ENCODE measurements at regions not wholly inside any gene's neighbourhood (a gene's known extent, or its start where the extent isn't known, plus 50 kb on each side); places are given as distances from the start of the nearest gene placed in this dataset.

DNA sequence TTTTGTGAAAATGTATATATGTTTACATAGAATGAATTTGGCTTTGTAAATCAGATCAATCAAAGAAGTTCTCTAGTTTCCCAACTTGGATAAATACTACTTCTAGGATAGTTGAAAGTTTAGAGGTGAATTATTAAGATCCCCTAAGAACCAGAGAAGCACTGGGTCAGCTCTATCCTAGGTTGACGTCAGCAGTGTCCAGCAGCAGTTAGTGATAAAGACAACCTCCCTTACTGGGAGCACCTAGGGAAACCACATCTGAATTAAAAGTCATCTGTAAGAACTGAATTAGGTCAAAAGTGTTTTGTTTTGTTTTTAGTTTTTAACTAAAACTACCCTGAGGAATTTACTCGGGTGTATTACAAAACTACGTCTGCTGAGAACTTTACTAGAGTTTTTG, 178.0 kb downstream of the POLR1F start:
- Histone ChIP-seq H3K36me3 (replicated peaks in 1 of 2; ENCODE audit: control extremely low read depth in 1 of 2, control insufficient read depth in 1 of 2, extremely low read depth in 1 of 2, insufficient read depth in 2 of 2, low read length in 1 of 2) (no peaks in the 10 kb centered on the region), H3K9ac (ENCODE audit: low read length) (no peak overlapping the region), H3K27ac (ENCODE audit: low read length in 2 of 2) (no peak overlapping the region), H2AFZ (ENCODE audit: insufficient read depth, low read depth, low read length, poor library complexity, severe bottlenecking) (no peak overlapping the region), H3K9me3 (ENCODE audit: control extremely low read depth in 1 of 3, control insufficient read depth in 2 of 3, insufficient read depth in 1 of 3, low read length in 2 of 3) (no peaks in the 10 kb centered on the region), H4K20me1 (ENCODE audit: control insufficient read depth, insufficient read depth, low read length, poor library complexity, severe bottlenecking) (no peaks in the 10 kb centered on the region), H3K27me3 (replicated peaks in 1 of 4; ENCODE audit: control extremely low read depth in 1 of 4, control insufficient read depth in 3 of 4, insufficient read depth in 4 of 4, low read length in 3 of 4) (no peaks in the 10 kb centered on the region), H3K79me2 (ENCODE audit: control insufficient read depth, insufficient read depth, low read length) (no peaks in the 10 kb centered on the region), H3K4me3 (ENCODE audit: control extremely low read depth in 1 of 5, extremely low read depth in 1 of 5, insufficient read depth in 1 of 5, low read depth in 2 of 5, low read length in 4 of 5) (no peak overlapping the region), H3K4me2 (replicated peaks; ENCODE audit: low read depth, low read length, poor library complexity, severe bottlenecking) (no peak overlapping the region), H3K4me1 (ENCODE audit: control insufficient read depth in 2 of 2, insufficient read depth in 2 of 2, low read length in 2 of 2) (no peaks in the 10 kb centered on the region)
- Mint-ChIP-seq H3K27ac (no peak overlapping the region), H3K4me3 (no peak overlapping the region), H3K4me1 (no peaks in the 10 kb centered on the region), H3K9me3 (ENCODE audit: insufficient read depth) (peaks cover 7% of the 10 kb centered on the region), H3K27me3 (no peaks in the 10 kb centered on the region)
- ATAC-seq (ENCODE audit: low read depth) = no peak
- intact Hi-C loops (cut with micrococcal nuclease) = no loop called here
- CTCF ChIA-PET = no interaction called here
- POLR2A ChIA-PET = no interaction called here
- no peak for DNase-seq
- TF ChIP-seq, protein P1, sequence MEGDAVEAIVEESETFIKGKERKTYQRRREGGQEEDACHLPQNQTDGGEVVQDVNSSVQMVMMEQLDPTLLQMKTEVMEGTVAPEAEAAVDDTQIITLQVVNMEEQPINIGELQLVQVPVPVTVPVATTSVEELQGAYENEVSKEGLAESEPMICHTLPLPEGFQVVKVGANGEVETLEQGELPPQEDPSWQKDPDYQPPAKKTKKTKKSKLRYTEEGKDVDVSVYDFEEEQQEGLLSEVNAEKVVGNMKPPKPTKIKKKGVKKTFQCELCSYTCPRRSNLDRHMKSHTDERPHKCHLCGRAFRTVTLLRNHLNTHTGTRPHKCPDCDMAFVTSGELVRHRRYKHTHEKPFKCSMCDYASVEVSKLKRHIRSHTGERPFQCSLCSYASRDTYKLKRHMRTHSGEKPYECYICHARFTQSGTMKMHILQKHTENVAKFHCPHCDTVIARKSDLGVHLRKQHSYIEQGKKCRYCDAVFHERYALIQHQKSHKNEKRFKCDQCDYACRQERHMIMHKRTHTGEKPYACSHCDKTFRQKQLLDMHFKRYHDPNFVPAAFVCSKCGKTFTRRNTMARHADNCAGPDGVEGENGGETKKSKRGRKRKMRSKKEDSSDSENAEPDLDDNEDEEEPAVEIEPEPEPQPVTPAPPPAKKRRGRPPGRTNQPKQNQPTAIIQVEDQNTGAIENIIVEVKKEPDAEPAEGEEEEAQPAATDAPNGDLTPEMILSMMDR (IDR thresholded peaks at IDR 0.05) = no peak
- TF ChIP-seq EZH2 (IDR thresholded peaks at IDR 0.05; ENCODE audit: borderline replicate concordance, insufficient read depth, low read depth, low read length, poor library complexity, severe bottlenecking) = no peak
- no CpG with 5 or more reads among the region's 3 CpGs for WGBS (ENCODE audit: insufficient coverage)

DNA sequence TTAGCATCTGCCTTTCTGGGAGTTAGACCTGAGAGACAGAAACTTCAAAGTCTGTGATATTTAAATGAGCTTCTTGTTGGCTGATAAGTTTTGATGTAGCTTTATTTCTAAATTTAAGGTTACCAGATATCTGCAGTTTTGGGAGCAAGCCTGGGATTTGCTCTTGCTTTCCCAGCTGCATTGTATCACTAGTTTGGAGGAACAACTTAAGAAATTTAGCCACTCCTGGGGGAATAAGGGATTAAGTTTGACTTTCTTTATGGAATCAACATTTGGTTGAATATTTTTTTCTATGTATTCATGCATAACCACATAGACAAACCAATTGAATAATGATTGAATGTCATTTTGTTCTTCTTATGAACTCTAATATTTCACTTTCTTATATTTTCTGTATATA, 178.6 kb downstream of the POLR1F start:
- no peak for DNase-seq
- Histone ChIP-seq H3K4me1 (ENCODE audit: control insufficient read depth in 2 of 2, insufficient read depth in 2 of 2, low read length in 2 of 2) (no peaks in the 10 kb centered on the region), H3K79me2 (ENCODE audit: control insufficient read depth, insufficient read depth, low read length) (no peaks in the 10 kb centered on the region), H3K4me3 (ENCODE audit: control extremely low read depth in 1 of 5, extremely low read depth in 1 of 5, insufficient read depth in 1 of 5, low read depth in 2 of 5, low read length in 4 of 5) (no peak overlapping the region), H3K27ac (ENCODE audit: low read length in 2 of 2) (no peak overlapping the region), H3K4me2 (replicated peaks; ENCODE audit: low read depth, low read length, poor library complexity, severe bottlenecking) (no peak overlapping the region), H3K9me3 (ENCODE audit: control extremely low read depth in 1 of 3, control insufficient read depth in 2 of 3, insufficient read depth in 1 of 3, low read length in 2 of 3) (no peaks in the 10 kb centered on the region), H3K27me3 (replicated peaks in 1 of 4; ENCODE audit: control extremely low read depth in 1 of 4, control insufficient read depth in 3 of 4, insufficient read depth in 4 of 4, low read length in 3 of 4) (no peaks in the 10 kb centered on the region), H4K20me1 (ENCODE audit: control insufficient read depth, insufficient read depth, low read length, poor library complexity, severe bottlenecking) (no peaks in the 10 kb centered on the region), H2AFZ (ENCODE audit: insufficient read depth, low read depth, low read length, poor library complexity, severe bottlenecking) (no peak overlapping the region), H3K9ac (ENCODE audit: low read length) (no peak overlapping the region), H3K36me3 (replicated peaks in 1 of 2; ENCODE audit: control extremely low read depth in 1 of 2, control insufficient read depth in 1 of 2, extremely low read depth in 1 of 2, insufficient read depth in 2 of 2, low read length in 1 of 2) (no peaks in the 10 kb centered on the region)
- ATAC-seq (ENCODE audit: low read depth) = no peak
- Mint-ChIP-seq H3K9me3 (ENCODE audit: insufficient read depth) (peaks cover 7% of the 10 kb centered on the region), H3K27ac (no peak overlapping the region), H3K4me1 (no peaks in the 10 kb centered on the region), H3K4me3 (no peak overlapping the region), H3K27me3 (no peaks in the 10 kb centered on the region)
- intact Hi-C loops (cut with micrococcal nuclease) = no loop called here
- ChIA-PET POLR2A (no interaction called here), CTCF (interaction anchor here (0.9 kb wide), 1 partner anchor 63 kb away, joined by 3 read pairs; no protein-coding TSS in a partner anchor)
- no peak for TF ChIP-seq EZH2 (IDR thresholded peaks at IDR 0.05; ENCODE audit: borderline replicate concordance, insufficient read depth, low read depth, low read length, poor library complexity, severe bottlenecking)
- TF ChIP-seq, protein P1 (IDR thresholded peaks at IDR 0.05) = no peak

Measured in B cell (primary cell).